ENCODE measurements at regions not wholly inside any gene's neighbourhood (a gene's known extent, or its start where the extent isn't known, plus 50 kb on each side); places are given as distances from the start of the nearest gene placed in this dataset.
"Not testable (repeated sequence)": the region's sequence is repeated elsewhere in the genome, so short reads cannot be mapped to it uniquely, and the experiment has no call there.

- no peak for DNase-seq
Observed at GRCh38 chr15:57883701-57884100, 177.2 kb downstream of the POLR2M start.

GRCh38 chr15:57884936-57885335 is 178.4 kb downstream of the POLR2M start:
- no peak for DNase-seq

GRCh38 chr15:57885435-57885834 is 178.9 kb downstream of the POLR2M start:
- no peak for DNase-seq

- no peak for DNase-seq
Observed at GRCh38 chr15:57887825-57888224, 177.7 kb downstream of the ALDH1A2 start.

GRCh38 chr15:57890351-57890750 is 175.2 kb downstream of the ALDH1A2 start:
- DNase-seq = no peak

- DNase-seq = no peak
Observed at GRCh38 chr15:57890878-57891277, 174.6 kb downstream of the ALDH1A2 start.

GRCh38 chr15:57892181-57892580 is 173.3 kb downstream of the ALDH1A2 start:
- no peak for DNase-seq

GRCh38 chr15:57893040-57893439 is 172.5 kb downstream of the ALDH1A2 start:
- no peak for DNase-seq

GRCh38 chr15:57895291-57895690 is 170.2 kb downstream of the ALDH1A2 start:
- DNase-seq = no peak

GRCh38 chr15:57896114-57896513 is 169.4 kb downstream of the ALDH1A2 start:
- DNase-seq = no peak

- not testable (repeated sequence) for DNase-seq
Observed at GRCh38 chr15:57896899-57897298, 168.6 kb downstream of the ALDH1A2 start.

- no peak for DNase-seq
Observed at GRCh38 chr15:57897870-57898269, 167.6 kb downstream of the ALDH1A2 start.

- DNase-seq = no peak
Observed at GRCh38 chr15:57902155-57902554, 163.4 kb downstream of the ALDH1A2 start.

All from amniotic stem cell (primary cell).